ENCODE measurements at regions not wholly inside any gene's neighbourhood (a gene's known extent, or its start where the extent isn't known, plus 50 kb on each side); places are given as distances from the start of the nearest gene placed in this dataset.
"Not testable (repeated sequence)": the region's sequence is repeated elsewhere in the genome, so short reads cannot be mapped to it uniquely, and the experiment has no call there.

- no peak for DNase-seq
Observed at GRCh38 chr10:31124852-31125251, 93.2 kb upstream of the ZNF438 start.

- DNase-seq: no peak
Observed at GRCh38 chr10:31125789-31126188, 94.1 kb upstream of the ZNF438 start.

DNA sequence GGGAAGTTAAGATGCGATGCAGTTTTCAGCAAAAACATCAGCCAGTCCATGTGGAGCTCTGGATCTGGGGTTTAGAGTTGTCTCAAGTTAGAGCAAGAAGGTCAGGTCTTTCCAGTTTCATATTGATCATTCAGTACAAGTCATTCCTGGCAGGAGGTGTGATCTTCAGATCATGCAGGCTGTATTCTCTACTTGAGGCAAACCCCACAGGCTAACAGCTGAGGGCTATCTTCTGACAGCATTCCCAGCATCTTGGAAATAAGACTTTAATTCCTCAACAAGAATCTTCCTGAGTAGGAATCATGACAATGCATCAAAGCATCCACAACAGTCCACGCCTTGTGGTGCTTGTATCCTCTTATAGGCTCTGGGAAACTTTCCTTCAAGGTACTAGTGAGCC lies 94.9 kb upstream of the ZNF438 start:
- no peak for DNase-seq

DNA sequence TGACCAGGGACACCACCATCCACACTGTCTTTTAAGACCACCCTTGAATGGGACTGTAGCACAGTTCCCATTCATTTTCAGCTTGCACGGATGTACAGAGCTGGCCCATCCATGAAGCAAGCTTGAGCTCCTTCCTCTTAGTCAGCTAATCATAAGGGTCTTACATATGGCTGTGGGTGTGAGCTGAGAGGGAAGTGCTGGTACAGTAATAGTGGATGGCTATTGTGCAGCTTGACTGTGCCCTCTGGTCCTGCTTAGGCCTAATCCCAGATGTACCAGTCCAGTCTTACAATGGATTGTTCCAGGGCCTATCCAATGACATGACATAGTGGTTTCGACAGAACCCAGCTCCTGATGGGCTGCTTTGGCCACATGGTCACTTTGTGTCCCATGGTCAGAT lies 96.9 kb upstream of the ZNF438 start:
- DNase-seq: no peak

DNA sequence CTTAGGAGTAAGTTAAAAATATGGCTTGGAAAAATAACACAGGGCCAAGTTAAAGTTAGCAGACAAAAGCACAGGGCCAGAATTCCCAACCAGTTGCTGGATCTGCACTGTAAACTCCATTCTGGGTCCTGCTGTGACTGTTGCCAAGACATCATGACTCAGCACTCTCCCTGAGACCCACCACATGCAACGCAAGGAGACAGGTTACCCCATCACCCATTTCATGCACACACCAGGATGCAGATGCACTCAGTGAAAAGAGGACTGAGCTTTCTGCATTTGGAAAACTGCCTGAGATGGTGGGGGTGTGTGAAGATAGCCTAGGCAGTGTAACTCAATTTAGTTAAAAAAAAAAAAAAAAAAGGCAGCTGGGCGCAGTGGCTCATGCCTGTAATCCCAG lies 97.6 kb upstream of the ZNF438 start:
- DNase-seq: no peak

DNA sequence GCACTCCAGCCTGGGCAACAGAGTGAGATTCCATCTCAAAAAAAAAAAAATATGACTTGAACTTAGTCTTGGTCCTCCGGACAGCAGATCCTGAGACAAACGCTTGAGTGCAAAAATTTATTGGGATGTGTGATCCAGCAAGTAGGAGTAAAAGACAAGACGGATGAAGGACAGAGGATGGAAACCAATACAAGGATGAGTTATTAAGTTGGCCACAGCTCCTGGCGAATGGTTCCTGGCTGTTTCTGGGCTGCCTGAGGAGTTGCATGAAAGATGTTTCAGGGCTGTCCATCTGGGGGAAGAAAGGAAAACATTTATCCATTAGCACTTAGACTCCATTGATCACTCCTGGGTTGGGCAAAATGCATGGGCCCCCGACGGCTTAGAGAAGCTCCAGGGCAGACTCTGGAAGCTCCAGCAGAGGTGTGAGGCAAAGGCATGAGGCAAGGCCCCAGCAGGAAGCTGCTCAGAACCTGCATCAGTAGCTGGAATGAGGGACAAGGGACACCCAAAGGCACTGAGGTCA lies 98.3 kb upstream of the ZNF438 start:
- DNase-seq: no peak

DNA sequence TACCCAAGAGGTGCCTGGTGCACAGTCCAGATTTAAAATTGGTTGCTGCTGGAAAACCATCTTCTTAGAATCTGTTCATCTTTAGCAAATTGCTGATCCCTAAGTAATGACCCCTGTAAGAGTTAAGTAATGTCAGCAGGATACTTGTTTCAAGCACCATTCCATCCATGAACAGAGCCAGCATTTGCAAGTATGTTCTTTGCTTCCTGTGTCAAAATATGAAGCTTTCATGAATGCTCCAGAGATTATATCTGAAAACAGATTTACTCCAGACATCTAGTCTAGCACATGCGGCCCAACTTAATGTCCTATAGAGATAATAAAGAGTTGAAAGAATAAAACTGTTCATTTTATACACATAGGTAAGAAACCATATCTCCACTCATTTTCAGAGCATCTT lies 98.7 kb upstream of the ZNF438 start:
- DNase-seq: no peak

DNA sequence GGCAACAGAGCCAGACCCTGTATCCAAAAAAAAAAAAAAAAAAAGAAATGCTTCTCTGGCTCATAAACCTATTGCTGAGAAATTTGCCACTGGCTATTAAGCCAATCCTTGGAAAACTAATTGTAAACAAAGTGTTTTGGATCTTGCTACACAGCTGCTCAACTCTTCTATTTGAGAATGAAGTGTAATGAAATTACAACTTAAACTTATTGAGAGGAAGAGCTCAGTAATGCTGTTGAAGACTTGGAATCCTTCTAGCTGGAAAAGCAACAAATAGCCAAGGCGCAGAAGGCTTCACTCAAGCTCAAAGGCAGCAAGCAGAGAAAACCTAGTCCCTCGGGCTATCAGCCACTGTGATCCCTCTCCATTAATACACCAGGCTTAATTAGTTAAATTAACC lies 99.6 kb upstream of the ZNF438 start:
- no peak for DNase-seq

DNA sequence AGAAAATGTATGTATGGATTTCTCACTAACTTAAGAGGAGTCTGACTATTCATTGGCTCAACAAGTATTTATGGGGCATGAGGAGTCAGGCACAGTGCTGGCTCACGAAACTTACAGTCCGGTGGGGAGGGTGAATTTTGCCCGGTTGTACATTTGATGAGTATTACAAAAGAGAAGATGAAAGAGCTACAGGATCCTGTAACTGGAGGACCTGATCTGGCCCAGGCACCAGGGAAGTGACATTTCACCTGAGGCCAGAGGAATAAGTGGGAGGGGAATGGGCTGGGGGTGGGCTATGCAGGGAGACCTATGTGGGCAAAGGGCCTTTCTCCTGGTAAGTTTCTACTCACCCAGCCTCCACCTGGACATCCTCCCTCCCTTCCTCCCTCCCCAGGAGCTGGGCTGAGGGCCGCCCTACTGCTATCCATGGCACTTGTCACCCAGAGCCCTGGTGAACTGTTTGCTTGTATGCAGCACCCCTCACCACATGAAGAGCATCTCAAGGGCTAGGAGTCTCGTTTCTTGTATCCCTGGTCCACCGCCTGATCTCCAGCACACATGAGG lies 101.1 kb upstream of the ZNF438 start:
- DNase-seq: no peak

DNA sequence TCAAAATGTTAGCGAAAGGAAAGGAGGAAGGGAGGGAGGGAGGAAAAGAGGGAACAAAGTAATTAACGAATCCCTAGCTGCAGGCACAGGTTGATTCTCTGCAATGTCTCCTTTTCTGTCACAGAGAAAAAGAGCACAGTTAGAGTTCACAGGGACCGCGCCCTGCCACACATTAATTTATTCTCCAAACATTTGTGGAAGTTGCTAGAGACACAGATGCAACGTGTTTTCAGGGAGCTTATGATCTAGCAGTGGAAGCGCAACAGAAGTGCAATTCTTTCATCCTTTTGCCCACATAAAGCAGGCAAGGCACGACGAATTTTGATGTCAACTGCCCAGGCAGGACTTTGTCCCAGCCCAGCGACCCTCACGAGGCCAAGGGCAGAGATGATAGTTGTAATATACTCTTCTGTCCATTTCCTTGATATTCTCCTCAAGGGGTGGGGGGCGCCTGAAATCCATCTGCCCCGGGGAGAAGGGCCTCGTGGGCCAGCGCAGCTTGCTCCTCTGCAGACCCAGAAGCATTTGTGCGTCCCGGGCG lies 101.7 kb upstream of the ZNF438 start:
- DNase-seq: no peak

DNA sequence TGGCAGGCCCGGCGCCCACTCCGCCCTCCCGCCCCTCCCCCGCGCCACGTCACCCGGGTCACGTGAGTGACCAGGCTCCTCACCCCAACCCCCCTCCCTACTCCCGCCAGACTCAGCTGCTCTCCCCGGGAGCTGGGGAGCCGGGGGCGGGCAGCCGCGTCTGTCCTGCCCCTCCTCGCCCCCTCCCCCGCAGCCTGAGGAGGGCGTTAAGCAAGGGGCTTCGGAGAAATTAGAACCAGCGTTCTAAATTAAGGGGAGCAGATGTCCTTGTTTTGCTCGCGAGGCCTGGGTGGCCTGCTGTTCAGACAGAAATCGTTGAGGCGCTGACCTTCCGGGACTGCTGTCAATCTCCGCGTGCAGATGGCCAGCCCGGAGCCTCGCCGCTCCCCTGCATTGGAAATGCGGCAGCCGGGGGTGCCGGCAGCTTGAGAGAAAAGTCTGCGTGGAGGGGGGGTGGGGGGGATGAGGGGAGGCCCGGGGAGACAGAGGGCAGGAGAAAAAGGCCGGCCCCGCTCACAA lies 102.2 kb upstream of the ZNF438 start:
- peak; percentile 62 to 69 for DNase-seq

- DNase-seq: no peak
Observed at GRCh38 chr10:31134311-31134952, 102.8 kb upstream of the ZNF438 start.

- no peak for DNase-seq
Observed at GRCh38 chr10:31135171-31135570, 103.5 kb upstream of the ZNF438 start.

DNA sequence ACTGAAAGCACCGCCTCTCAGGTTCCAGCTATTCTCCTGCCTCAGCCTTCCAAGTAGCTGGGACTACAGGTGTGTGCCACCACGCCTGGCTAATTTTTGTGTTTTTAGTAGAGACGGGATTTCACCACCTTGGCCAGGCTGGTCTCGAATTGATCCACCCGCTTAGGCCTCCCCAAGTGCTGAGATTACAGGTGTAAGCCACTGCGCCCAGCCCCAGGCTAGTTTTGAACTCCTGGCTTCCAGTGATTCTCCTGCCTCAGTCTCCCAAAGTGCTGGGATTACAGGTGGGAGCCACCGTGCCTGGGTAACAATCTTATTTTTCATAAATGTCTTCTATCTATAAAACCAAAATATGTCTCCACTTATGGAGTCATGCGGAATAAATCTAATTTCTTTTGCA lies 104.1 kb upstream of the ZNF438 start:
- DNase-seq: not testable (repeated sequence)

GRCh38 chr10:31136386-31136785 lies 104.7 kb upstream of the ZNF438 start:
- DNase-seq: no peak

- DNase-seq: no peak
Observed at GRCh38 chr10:31136930-31137885, 105.5 kb upstream of the ZNF438 start.

- no peak for DNase-seq
Observed at GRCh38 chr10:31138026-31138553, 106.4 kb upstream of the ZNF438 start.

- DNase-seq: no peak
Observed at GRCh38 chr10:31139497-31139896, 107.8 kb upstream of the ZNF438 start.

DNA sequence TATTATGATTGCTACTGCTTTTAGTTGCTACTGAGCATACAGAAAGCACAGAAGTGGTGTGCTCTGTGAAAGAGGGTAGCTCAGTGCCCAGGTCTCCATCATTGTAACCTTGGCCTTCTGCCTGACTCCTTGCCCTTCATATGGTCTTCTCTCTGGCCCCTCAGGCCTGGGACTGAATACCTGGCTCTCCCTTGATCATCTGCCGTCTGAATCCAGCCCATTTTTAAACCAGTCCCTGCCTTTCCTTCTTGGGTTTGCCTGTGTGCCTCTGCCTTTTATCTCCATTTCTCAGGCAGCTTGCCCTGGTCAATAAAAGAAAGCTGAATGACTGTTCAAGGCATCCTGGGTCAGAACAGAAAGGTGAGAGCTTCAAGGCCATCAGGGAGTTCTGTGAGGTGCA lies 109.1 kb upstream of the ZNF438 start:
- DNase-seq: no peak

DNA sequence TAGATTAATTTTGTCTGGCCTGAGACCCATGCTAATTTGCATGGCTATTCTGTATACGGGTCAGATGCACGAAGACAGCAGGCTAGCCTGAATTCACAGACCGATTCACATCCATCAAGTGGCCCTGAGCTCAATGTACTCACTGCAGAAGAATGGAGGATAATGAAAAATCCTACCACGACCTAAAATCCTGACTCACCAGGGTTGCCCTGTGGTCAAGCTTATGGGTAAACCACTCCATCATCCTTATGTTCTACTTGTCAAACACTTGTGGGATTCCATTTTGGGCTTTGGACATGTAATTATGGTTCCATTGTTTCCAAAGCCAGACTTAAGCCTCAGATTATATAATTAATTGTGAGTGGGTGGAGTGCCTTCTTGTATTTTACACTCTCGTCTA lies 110.4 kb upstream of the ZNF438 start:
- DNase-seq: no peak

DNA sequence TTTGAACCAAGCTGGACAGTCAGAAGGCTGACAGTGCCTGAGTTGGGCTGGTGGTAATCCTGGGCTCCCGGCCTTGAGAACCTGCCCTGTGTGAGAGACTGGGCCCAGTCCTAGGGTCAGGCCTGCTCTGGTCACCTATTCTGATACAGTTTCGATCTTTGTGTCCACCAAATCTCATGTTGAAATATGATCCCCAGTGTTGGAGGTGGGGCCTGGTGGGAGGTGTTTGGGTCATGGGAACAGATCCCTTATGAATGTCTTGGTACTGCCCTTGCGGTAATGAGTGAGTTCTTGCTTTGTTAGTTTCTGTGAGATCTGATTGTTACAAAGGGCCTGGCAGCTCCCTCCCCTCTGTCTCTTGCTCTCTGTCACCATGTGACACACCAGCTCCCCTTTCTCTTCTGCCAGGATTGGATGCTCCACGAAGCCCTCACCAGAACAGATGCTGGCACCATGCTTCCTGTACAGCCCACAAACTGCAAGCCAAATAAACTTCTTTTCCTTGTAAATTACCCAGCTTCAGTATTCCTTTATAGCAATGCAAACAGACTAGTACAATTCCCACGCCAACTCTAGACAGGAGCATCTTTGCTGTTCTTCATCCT lies 111.8 kb upstream of the ZNF438 start:
- no peak for DNase-seq

DNA sequence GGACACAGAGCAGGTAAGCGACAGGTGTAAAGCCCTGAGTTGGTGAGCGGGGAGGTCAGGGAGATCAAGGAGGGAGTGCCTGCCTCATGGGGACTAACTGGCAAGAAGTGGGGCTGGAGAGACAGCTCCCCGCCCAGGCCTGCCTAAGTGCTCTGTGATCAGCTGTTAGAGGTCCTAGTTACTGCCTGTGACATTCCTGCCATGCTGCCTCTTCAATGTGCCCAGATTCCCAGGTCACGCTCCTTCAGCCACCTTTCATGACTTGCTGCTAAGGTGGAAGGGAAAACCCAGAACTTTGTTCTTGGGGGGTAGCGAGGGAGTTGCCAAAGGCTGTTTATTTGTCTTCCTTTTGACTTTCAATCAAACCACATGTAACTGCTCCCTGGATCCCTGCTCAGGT lies 114.3 kb upstream of the ZNF438 start:
- DNase-seq: no peak
